B cell (primary cell): ENCODE measurements at regions not wholly inside any gene's neighbourhood (a gene's known extent, or its start where the extent isn't known, plus 50 kb on each side); places are given as distances from the start of the nearest gene placed in this dataset.

Source experiments
- ATAC-seq: fragments of 200-7000 bp; cut with Tn5 transposase; one replicate; pipeline ENCODE4 v1.10.0; 2021; ENCODE audit warnings: low read depth, mild to moderate bottlenecking, moderate number of reproducible peaks, moderate library complexity
- CTCF ChIA-PET: fragments of 350-600 bp; sonication (Branson Sonifier 250); formaldehyde crosslinking; loops from one replicate; lab custom pipeline; 2021; ENCODE audit warnings: antibody characterized with exemption, inconsistent platforms; lab: Charles Lee
- POLR2A ChIA-PET: fragments of 350-600 bp; sonication (Branson Sonifier 250); formaldehyde crosslinking; loops from one replicate; lab custom pipeline; 2021; ENCODE audit warnings: antibody characterized with exemption; lab: Charles Lee
- DNase-seq: peaks from one replicate; pipeline ENCODE4 v3.0.0; 2013
- H2AFZ ChIP-seq: 2 replicates; pipeline ENCODE4 v1.6.1; 2012; ENCODE audit warnings: mild to moderate bottlenecking, low read depth, low read length; ENCODE audit not compliant: insufficient read depth, poor library complexity, severe bottlenecking
- H3K27ac ChIP-seq, 2 donors: 1 replicate in 1 of 2; 2 replicates in 1 of 2; pipeline ENCODE4 v1.5.1; 2012 to 2013; ENCODE audit warnings: low read length in 2 of 2, mild to moderate bottlenecking in 2 of 2, moderate library complexity in 1 of 2
- H3K27me3 ChIP-seq, 4 experiments: fragments of 200-600 bp in 1 of 4; sonication (generic) in 1 of 4; replicated peaks in 1 of 4; 1 replicate in 2 of 4; 2 replicates in 2 of 4; pipeline versions ENCODE4 v1.6.1 to v1.7.0; 2013 to 2016; ENCODE audit warnings: low read length in 3 of 4, mild to moderate bottlenecking in 2 of 4, mixed read lengths in 1 of 4, moderate library complexity in 1 of 4; ENCODE audit not compliant: insufficient read depth in 4 of 4, control insufficient read depth in 3 of 4; ENCODE audit errors: control extremely low read depth in 1 of 4
- H3K36me3 ChIP-seq, 2 experiments: replicated peaks in 1 of 2; 1 replicate in 1 of 2; 2 replicates in 1 of 2; pipeline versions ENCODE4 v1.6.1 to v1.7.1; 2013; ENCODE audit warnings: low read length in 1 of 2; ENCODE audit not compliant: insufficient read depth in 2 of 2, control insufficient read depth in 1 of 2; ENCODE audit errors: control extremely low read depth in 1 of 2, extremely low read depth in 1 of 2
- H3K4me1 ChIP-seq, 2 donors: fragments of 200-600 bp in 1 of 2; sonication (generic) in 1 of 2; 1 replicate in 1 of 2; 2 replicates in 1 of 2; pipeline versions ENCODE4 v1.5.1 to v1.6.1; 2013 to 2017; ENCODE audit warnings: low read length in 2 of 2; ENCODE audit not compliant: control insufficient read depth in 2 of 2, insufficient read depth in 2 of 2
- H3K4me2 ChIP-seq: replicated peaks from 2 replicates; pipeline ENCODE3; 2012; ENCODE audit warnings: mild to moderate bottlenecking, low read depth, low read length; ENCODE audit not compliant: poor library complexity, severe bottlenecking
- H3K4me3 ChIP-seq, 5 experiments: fragments of 200-600 bp in 1 of 5; sonication (generic) in 1 of 5; 1 replicate in 3 of 5; 2 replicates in 2 of 5; pipeline versions ENCODE4 v1.5.1 to v1.7.0; 2011 to 2016; ENCODE audit warnings: low read length in 4 of 5, mild to moderate bottlenecking in 4 of 5, low read depth in 2 of 5, control low read depth in 1 of 5, moderate library complexity in 1 of 5; ENCODE audit not compliant: insufficient read depth in 1 of 5; ENCODE audit errors: control extremely low read depth in 1 of 5, extremely low read depth in 1 of 5
- H3K79me2 ChIP-seq: fragments of 200-600 bp; sonication (generic); one replicate; pipeline ENCODE4 v1.6.0; 2016; ENCODE audit warnings: low read length; ENCODE audit not compliant: control insufficient read depth, insufficient read depth
- H3K9ac ChIP-seq: fragments of 200-600 bp; sonication (generic); 2 replicates; pipeline ENCODE4 v1.6.1; 2017; ENCODE audit warnings: mild to moderate bottlenecking, low read length, moderate library complexity
- H3K9me3 ChIP-seq, 3 donors: one replicate each; pipeline versions ENCODE4 v1.6.1 to v1.7.1; 2013; ENCODE audit warnings: low read length in 2 of 3; ENCODE audit not compliant: control insufficient read depth in 2 of 3, insufficient read depth in 1 of 3; ENCODE audit errors: control extremely low read depth in 1 of 3
- H4K20me1 ChIP-seq: 2 replicates; pipeline ENCODE4 v1.6.0; 2012; ENCODE audit warnings: mild to moderate bottlenecking, low read length; ENCODE audit not compliant: insufficient read depth, control insufficient read depth, poor library complexity, severe bottlenecking
- H3K27ac Mint-ChIP-seq: one replicate; pipeline ENCODE4 v1.8.0; 2021; ENCODE audit warnings: mixed read lengths
- H3K27me3 Mint-ChIP-seq: one replicate; pipeline ENCODE4 v1.8.0; 2021; ENCODE audit warnings: mixed read lengths
- H3K4me1 Mint-ChIP-seq: one replicate; pipeline ENCODE4 v1.8.0; 2021; ENCODE audit warnings: mixed read lengths
- H3K4me3 Mint-ChIP-seq: one replicate; pipeline ENCODE4 v1.8.0; 2021; ENCODE audit warnings: mixed read lengths
- H3K9me3 Mint-ChIP-seq: one replicate; pipeline ENCODE4 v1.8.0; 2022; ENCODE audit warnings: mixed read lengths; ENCODE audit not compliant: insufficient read depth
- EZH2 ChIP-seq: IDR thresholded peaks from 2 replicates; pipeline ENCODE4 v1.6.1; 2012; ENCODE audit warnings: borderline replicate concordance, low read depth, mild to moderate bottlenecking, moderate library complexity, low read length; ENCODE audit not compliant: insufficient read depth, poor library complexity, severe bottlenecking
- WGBS: methylation state at CpG from one replicate; pipeline ENCODE4 v1.1.5; 2013; ENCODE audit warnings: missing lambda C conversion rate; ENCODE audit not compliant: insufficient coverage; 5-methylcytosine and 5-hydroxymethylcytosine counted together
- intact Hi-C: fragments of 100-400 bp; cut with micrococcal nuclease; formaldehyde crosslinking; loops from one replicate; pipeline ENCODE4 v1.10.0; 2022
- TF ChIP-seq, protein P1 (sequence below): fragments of 200-600 bp; IDR thresholded peaks from one replicate; pipeline ENCODE4 v1.8.0; 2022; ENCODE audit warnings: antibody characterized with exemption, mild to moderate bottlenecking

GRCh38 chr2:8580316-8581233, 101.3 kb upstream of the ID2 start:
- ChIA-PET CTCF (no interaction called here), POLR2A (no interaction called here)
- Histone ChIP-seq H4K20me1 (no peaks in the 10 kb centered on the region), H3K9me3 (peaks cover 0 to 38% (median 6%) of the 10 kb centered on the region in 3 donors), H3K4me3 (no peak overlapping the region), H3K36me3 (no peaks in the 10 kb centered on the region), H3K27ac (no peak overlapping the region), H3K27me3 (peaks cover 0 to 28% (median 6%) of the 10 kb centered on the region in 4 experiments), H3K79me2 (no peaks in the 10 kb centered on the region), H3K9ac (no peak overlapping the region), H3K4me2 (no peak overlapping the region), H2AFZ (no peak overlapping the region), H3K4me1 (peaks cover 50 to 66% of the 10 kb centered on the region in 2 donors)
- 50% methylated on average over 8 of the region's 16 CpGs for WGBS
- H3K27ac Mint-ChIP-seq: peak overlapping the region; percentile 70
- H3K9me3 Mint-ChIP-seq: peaks cover 4% of the 10 kb centered on the region
- intact Hi-C loops: no loop called here
- no peak for DNase-seq
- no peak for ATAC-seq
- TF ChIP-seq, protein P1, sequence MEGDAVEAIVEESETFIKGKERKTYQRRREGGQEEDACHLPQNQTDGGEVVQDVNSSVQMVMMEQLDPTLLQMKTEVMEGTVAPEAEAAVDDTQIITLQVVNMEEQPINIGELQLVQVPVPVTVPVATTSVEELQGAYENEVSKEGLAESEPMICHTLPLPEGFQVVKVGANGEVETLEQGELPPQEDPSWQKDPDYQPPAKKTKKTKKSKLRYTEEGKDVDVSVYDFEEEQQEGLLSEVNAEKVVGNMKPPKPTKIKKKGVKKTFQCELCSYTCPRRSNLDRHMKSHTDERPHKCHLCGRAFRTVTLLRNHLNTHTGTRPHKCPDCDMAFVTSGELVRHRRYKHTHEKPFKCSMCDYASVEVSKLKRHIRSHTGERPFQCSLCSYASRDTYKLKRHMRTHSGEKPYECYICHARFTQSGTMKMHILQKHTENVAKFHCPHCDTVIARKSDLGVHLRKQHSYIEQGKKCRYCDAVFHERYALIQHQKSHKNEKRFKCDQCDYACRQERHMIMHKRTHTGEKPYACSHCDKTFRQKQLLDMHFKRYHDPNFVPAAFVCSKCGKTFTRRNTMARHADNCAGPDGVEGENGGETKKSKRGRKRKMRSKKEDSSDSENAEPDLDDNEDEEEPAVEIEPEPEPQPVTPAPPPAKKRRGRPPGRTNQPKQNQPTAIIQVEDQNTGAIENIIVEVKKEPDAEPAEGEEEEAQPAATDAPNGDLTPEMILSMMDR: no peak
- no peak for TF ChIP-seq EZH2
- peaks cover 70% of the 10 kb centered on the region for H3K4me1 Mint-ChIP-seq
- peaks cover 34% of the 10 kb centered on the region for H3K27me3 Mint-ChIP-seq
- no peak overlapping the region for H3K4me3 Mint-ChIP-seq

DNA sequence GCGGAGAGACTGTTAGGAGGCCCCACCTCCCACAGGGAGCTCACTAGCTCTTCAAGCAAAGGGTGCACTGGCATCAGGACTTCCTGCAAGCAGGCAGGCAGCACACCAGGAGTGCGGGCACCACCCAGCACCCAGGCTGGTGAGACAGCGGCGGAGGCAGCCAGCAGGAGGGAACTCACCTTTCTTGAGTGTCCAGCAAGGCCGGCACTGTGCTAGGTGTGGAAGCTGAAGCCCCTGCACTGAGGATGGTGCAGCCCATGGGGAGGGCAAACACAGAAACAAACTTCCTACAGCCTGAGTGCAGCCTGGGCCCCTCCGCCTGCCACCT, 100.7 kb upstream of the ID2 start:
- TF ChIP-seq, protein P1: no peak
- no peak for TF ChIP-seq EZH2
- H3K27ac ChIP-seq: no peak overlapping the region
- peaks cover 66% of the 10 kb centered on the region for H3K4me1 Mint-ChIP-seq
- peaks cover 50 to 66% of the 10 kb centered on the region in 2 donors for H3K4me1 ChIP-seq
- H2AFZ ChIP-seq: no peak overlapping the region
- H3K9me3 Mint-ChIP-seq: peaks cover 4% of the 10 kb centered on the region
- POLR2A ChIA-PET: no interaction called here
- 41% methylated on average over 5 of the region's 6 CpGs for WGBS
- no peak overlapping the region for H3K4me3 Mint-ChIP-seq
- no peaks in the 10 kb centered on the region for H4K20me1 ChIP-seq
- intact Hi-C loops: no loop called here
- ATAC-seq (no peak), DNase-seq (peak; percentile 22)
- peaks cover 0 to 28% (median 5%) of the 10 kb centered on the region in 4 experiments for H3K27me3 ChIP-seq
- H3K36me3 ChIP-seq: no peaks in the 10 kb centered on the region
- no peak overlapping the region for H3K9ac ChIP-seq
- H3K4me2 ChIP-seq: no peak overlapping the region
- no peak overlapping the region for H3K4me3 ChIP-seq
- H3K9me3 ChIP-seq: peaks cover 0 to 34% (median 6%) of the 10 kb centered on the region in 3 donors
- H3K27ac Mint-ChIP-seq: peak overlapping the region; percentile 70
- CTCF ChIA-PET: no interaction called here
- no peaks in the 10 kb centered on the region for H3K79me2 ChIP-seq
- peaks cover 32% of the 10 kb centered on the region for H3K27me3 Mint-ChIP-seq
